Endothelial cell of umbilical vein (primary cell): ENCODE measurements at regions not wholly inside any gene's neighbourhood (a gene's known extent, or its start where the extent isn't known, plus 50 kb on each side); places are given as distances from the start of the nearest gene placed in this dataset.

Experiments
- EZH2 ChIP-seq: IDR thresholded peaks from 2 replicates; pipeline ENCODE4 v1.6.1; 2012; ENCODE audit warnings: borderline replicate concordance, low read depth, mild to moderate bottlenecking, moderate library complexity, low read length, inconsistent platforms; ENCODE audit not compliant: severe bottlenecking
- FOS ChIP-seq: IDR thresholded peaks from 2 replicates; pipeline ENCODE4 v1.6.1; 2011; ENCODE audit warnings: mild to moderate bottlenecking, low read length, moderate library complexity, borderline replicate concordance; ENCODE audit not compliant: insufficient read depth
- GATA2 ChIP-seq: IDR thresholded peaks from 2 replicates; pipeline ENCODE4 v1.7.0; 2011; ENCODE audit warnings: low read depth, mild to moderate bottlenecking, moderate library complexity, mixed read lengths, low read length; ENCODE audit not compliant: insufficient read length, insufficient read depth
- JUN ChIP-seq: IDR thresholded peaks from 2 replicates; pipeline ENCODE4 v1.6.1; 2011; ENCODE audit warnings: borderline replicate concordance, low read depth; ENCODE audit not compliant: insufficient read length, insufficient read depth
- POLR2A ChIP-seq: IDR thresholded peaks from 2 replicates; pipeline ENCODE4 v1.6.1; 2012; ENCODE audit warnings: low read depth, mild to moderate bottlenecking, control low read depth, low read length
- POLR2AphosphoS5 ChIP-seq: IDR thresholded peaks from 2 replicates; pipeline ENCODE4 v1.6.1; 2012; ENCODE audit warnings: low read depth, mild to moderate bottlenecking, control low read depth, low read length, moderate library complexity; ENCODE audit not compliant: insufficient read depth
- TF ChIP-seq, protein P1 (sequence below): IDR thresholded peaks from 2 replicates; pipeline ENCODE4 v1.6.1; 2011; ENCODE audit not compliant: insufficient read depth, insufficient read length
- TF ChIP-seq, protein P2 (sequence below), 2 donors: IDR thresholded peaks; 1 replicate in 1 of 2; 2 replicates in 1 of 2; pipeline ENCODE4 v1.5.1; 2011; ENCODE audit warnings: low read length in 2 of 2, mild to moderate bottlenecking in 2 of 2, moderate library complexity in 2 of 2, control low read depth in 1 of 2, inconsistent platforms in 1 of 2, low read depth in 1 of 2; ENCODE audit not compliant: insufficient read depth in 1 of 2; ENCODE audit errors: extremely low read depth in 1 of 2

DNA sequence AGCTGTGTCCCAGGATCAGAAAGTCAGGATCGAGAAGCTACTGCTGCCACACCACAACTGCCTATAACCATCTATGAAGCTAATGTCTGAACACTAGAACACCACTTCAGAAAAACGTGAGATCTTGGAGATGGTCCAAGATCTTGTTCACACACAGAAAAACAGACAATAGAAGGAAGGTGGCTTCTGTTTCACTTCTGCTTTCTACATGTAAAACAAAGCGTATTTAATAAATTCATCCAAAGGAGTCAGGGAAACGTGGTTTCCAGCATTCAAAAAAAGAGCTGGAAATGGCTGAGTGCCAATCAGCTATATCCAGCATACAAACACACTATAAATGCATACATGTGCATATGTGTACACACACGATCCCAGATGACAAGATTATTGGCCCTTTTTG, 70.2 kb upstream of the CCDC71L start:
- no peak for TF ChIP-seq POLR2A
- TF ChIP-seq, protein P1, sequence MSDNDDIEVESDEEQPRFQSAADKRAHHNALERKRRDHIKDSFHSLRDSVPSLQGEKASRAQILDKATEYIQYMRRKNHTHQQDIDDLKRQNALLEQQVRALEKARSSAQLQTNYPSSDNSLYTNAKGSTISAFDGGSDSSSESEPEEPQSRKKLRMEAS: no peak
- TF ChIP-seq, protein P2, sequence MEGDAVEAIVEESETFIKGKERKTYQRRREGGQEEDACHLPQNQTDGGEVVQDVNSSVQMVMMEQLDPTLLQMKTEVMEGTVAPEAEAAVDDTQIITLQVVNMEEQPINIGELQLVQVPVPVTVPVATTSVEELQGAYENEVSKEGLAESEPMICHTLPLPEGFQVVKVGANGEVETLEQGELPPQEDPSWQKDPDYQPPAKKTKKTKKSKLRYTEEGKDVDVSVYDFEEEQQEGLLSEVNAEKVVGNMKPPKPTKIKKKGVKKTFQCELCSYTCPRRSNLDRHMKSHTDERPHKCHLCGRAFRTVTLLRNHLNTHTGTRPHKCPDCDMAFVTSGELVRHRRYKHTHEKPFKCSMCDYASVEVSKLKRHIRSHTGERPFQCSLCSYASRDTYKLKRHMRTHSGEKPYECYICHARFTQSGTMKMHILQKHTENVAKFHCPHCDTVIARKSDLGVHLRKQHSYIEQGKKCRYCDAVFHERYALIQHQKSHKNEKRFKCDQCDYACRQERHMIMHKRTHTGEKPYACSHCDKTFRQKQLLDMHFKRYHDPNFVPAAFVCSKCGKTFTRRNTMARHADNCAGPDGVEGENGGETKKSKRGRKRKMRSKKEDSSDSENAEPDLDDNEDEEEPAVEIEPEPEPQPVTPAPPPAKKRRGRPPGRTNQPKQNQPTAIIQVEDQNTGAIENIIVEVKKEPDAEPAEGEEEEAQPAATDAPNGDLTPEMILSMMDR (IDR thresholded peaks at IDR 0.05; ENCODE audit: extremely low read depth in 1 of 2, insufficient read depth in 1 of 2, low read depth in 1 of 2, low read length in 2 of 2): no peak
- no peak for TF ChIP-seq EZH2
- TF ChIP-seq POLR2AphosphoS5: no peak
- TF ChIP-seq JUN: no peak
- TF ChIP-seq FOS: no peak
- TF ChIP-seq GATA2: no peak
